OCI-M2 (cell line): ENCODE measurements at regions not wholly inside any gene's neighbourhood (a gene's known extent, or its start where the extent isn't known, plus 50 kb on each side); places are given as distances from the start of the nearest gene placed in this dataset.

ENCODE experiments used
- DNase-seq: peaks from one replicate; lab custom pipeline; 2025; ENCODE audit not compliant: unreplicated experiment; lab: John Stamatoyannopoulos, UW

GRCh38 chr9:74304598-74304997 is 192.5 kb upstream of the RORB start:
- no peak for DNase-seq

DNA sequence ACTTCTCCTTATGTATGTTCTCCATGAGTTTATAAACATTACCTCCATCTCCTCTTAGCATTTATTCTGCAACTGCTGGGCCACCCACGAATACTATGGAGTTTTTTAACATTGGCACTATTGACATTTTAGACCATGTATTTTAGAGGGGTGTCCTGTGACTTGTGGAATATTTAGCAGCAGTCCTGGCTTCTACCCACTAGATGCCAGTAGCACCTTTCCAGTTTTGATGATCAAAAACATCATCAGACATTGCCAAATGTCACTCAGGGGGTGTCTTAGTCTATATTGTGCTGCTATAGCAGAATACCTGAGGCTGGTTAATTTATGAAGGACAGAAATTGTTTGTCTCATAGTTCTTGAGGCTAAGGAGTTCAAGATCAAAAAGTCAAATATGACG is 187.5 kb upstream of the RORB start:
- no peak for DNase-seq

- no peak for DNase-seq
Observed at GRCh38 chr9:74317235-74317634, 179.9 kb upstream of the RORB start.

DNA sequence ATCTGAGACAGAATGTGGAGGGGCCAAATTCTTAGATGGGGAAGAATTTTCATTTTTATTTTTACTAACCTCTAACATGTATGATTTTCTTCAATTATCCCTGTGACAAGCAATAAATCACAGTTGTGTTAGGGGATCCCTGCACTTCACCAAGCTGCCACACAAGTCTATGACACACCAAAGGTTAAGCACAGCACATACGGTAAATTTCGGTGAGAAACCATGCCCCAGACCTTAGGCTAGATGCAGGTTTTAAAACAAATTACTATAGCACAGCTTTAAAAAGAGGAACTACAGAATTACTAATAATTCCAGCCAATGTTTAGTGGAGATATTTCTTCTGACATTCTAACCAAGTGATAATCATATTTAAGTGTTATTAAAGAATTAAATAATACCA is 175.7 kb upstream of the RORB start:
- DNase-seq = no peak

DNA sequence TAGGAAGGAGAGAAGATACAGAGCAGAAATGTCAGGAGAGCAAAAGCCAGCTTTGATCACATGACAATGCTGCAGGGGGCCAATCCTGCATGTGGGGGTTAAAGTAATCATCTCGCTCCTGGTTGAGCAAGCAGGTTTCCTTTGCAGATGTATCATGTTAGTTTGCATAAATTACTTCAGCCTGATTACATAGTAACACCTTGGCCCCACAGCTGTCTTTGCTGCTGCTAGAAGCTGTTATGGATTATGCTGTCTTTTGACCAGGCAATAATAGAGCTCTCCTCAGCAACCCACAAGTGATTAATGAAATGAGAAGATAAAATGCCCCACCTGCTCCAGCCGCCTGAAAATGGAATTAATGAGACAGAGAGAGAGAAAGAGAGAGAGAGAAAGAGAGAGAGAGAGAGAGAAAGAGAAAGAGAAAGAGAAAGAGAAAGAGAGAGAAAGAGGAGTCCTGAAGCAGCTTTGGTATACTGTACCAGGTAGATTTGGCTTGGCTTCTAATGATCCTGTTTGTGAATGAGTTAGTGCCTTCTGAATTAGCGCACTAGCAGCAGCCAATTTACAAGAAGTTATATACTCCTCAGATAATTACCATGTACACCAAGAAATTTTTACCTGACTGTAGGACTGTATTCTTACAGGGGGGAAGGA is 174.3 kb upstream of the RORB start:
- no peak for DNase-seq

DNA sequence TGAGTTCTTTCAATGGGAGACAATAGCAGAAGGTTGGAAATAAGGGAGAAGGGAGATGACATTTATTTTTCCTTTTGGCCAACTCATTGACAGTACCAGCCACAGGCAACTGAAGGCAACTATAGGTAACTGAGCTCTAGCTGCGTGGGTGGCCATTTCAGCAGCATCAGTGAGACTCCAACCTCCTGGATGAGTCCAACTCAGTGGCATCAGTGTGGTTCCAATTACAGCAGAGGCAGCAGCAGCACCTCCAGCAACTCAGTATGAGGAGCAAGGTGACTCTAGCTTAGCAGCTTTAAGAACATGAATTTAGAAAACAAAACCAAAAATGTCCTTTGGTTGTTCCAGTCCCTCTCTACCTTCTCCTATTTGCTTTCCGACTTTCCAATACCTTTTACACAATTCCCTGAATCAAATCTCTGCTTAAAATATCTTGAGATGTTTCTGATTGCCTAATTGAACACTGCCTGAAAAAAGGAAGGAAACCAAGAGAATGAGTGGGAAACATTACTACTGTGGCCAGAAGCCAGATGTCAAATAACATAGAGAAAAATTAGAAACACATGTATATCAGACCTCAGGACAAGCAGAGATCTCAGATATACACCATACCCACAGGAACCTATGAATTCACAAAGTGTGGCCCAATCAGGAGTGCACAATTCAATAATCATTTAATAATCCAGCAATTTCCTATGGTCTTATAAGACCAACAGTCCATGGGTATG is 166.5 kb upstream of the RORB start:
- DNase-seq = no peak

DNA sequence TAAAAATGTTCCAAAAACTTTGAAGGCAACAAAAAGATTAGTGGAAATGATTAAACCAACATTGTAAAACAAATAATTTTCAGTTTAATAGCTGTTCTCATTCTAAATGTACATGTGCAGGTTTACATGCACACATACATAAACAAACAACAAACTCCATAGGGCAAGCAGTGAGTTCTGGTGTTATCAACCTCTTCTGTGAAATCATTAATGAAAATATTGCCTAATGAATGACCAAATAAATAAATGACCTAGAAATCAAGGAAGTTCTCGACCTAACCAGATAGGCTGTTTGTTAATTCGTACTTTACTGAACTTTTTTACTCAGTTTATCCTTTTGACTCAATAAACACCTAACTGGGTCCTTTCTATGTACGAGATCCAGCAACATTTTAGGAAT is 165.5 kb upstream of the RORB start:
- DNase-seq = no peak

GRCh38 chr9:74333384-74334032 is 163.6 kb upstream of the RORB start:
- DNase-seq = no peak

DNA sequence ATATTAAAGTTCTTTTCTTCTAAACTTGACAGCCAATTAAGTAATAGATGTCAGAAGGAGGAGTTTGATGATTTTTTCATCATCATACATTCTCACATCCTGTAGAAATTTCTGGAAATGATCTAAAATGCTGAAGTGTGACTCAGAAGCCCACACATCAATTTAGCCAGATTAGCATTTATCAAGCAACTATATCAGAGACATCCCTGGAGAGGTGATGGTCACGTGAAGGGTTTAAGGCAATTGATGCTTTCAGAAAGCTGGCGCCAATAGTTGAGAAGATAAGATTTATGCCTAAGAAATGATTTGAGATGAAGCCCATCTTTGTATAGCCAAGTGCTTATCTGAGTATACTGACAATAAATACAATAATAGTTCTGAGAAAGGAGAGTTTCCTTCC is 162.9 kb upstream of the RORB start:
- DNase-seq = no peak

GRCh38 chr9:74336161-74336560 is 161.0 kb upstream of the RORB start:
- no peak for DNase-seq

DNA sequence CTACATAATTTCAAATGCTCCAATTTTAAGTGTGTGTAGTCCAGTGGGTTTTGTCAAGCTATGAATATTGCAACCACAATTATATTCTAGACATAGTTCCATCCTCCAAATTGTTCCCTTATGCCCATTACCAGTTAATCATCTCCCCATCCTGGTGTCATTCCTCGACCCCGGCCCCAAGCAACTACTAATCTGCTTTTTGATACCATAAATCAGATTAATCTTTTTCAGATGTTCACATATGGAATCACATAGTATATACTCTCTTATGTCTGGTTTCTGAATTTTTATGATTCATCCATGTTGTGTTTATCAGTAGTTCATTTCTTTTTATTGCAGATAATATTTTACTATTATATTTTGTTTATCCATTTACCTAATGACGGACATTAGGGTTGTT is 148.4 kb upstream of the RORB start:
- no peak for DNase-seq

GRCh38 chr9:74355107-74355506 is 142.0 kb upstream of the RORB start:
- DNase-seq = no peak

DNA sequence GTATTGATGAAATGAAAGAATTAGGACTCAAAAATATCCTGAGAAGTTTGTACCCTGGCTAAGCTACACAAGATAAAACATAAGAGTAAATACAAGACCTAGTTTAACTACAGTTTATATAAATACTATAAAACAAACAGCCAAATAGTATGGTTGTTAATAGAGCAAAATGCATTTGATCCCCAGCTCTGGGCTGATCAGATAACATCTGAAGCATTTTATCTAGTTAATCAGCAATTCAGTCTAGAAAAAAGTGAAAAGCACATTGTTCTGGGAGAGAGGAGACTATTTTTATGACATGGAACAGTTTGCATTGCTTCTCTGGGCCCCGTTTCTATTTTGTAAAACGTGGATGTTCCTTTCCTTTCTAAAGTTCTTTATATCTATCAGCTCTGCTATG is 139.6 kb upstream of the RORB start:
- DNase-seq = no peak

GRCh38 chr9:74358959-74359358 is 138.2 kb upstream of the RORB start:
- DNase-seq = no peak

- no peak for DNase-seq
Observed at GRCh38 chr9:74361508-74361907, 135.6 kb upstream of the RORB start.

- no peak for DNase-seq
Observed at GRCh38 chr9:74362423-74362822, 134.7 kb upstream of the RORB start.

DNA sequence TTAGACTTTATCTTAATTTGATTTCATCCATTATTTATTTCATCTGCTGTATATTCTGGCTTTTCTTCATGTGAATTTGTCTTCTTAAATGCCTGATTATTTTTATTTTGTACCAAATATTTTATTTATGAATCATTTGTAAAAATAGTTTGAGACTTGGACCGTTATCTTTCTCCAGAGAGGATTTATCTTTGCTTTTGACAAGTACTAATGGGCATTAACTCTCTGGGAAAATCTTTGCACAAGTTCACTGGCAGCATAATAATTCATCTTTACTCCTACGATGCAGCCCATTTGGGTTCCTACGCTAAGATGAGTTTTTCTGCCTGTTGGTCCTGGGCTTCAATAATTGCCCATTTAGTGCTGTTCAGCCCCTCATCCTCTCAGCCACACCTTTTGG is 131.0 kb upstream of the RORB start:
- no peak for DNase-seq

DNA sequence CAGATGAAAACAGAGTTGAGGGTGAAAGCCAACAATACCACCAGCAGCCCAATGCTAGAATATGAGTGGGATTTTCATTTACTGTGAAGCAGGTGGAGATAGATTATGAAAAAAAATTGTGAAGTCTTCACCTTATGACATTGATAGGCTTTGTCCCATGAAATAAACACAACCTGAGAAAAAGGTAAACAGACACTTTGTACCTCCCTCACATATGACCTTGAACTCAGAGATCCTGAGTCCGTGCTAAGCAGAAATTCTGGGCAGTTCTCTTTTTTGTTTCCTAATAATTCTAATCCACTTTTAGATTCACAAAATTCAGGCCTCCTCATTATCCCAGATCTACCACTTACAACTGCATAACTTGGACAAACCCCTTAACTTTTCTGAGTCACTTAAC is 127.3 kb upstream of the RORB start:
- no peak for DNase-seq

GRCh38 chr9:74373348-74373747 is 123.8 kb upstream of the RORB start:
- no peak for DNase-seq

DNA sequence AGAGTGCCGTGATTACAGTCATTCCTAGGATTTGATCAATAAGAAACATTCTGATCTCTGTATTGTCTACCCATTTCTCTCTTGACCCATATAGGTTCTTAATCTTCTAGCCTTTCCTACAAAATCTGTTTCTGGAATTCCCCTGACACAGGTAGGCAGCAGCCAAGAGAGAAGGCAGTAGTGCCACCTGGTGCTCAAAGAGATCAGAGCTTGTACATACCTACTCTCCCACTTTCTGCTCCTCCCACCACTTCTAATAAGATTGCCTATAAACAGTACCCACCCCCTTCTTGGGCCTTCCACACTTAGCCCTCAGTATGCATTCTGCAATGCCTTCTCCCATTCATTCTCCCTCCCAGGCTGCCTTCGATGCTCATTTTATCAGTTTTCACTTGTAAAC is 117.4 kb upstream of the RORB start:
- no peak for DNase-seq

DNA sequence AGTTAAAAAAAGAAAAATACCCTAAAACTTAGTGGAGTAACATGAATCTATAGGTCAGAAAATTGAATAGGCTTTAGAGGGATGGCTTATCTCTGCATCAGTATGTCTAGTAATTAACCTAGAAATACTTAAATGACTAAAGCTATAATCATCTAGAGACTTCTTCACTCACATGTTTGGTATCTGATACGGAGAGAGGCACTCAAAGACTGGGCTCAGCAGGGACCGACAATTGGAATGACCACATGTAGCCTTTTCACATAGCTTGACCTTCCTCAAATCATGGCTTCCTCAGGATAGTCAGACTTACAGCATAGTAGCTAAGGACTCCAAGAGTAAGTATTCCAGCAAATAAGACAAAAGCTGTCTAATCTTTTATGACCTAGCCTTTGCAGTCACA is 105.3 kb upstream of the RORB start:
- DNase-seq = no peak

GRCh38 chr9:74403581-74403980 is 93.6 kb upstream of the RORB start:
- no peak for DNase-seq

DNA sequence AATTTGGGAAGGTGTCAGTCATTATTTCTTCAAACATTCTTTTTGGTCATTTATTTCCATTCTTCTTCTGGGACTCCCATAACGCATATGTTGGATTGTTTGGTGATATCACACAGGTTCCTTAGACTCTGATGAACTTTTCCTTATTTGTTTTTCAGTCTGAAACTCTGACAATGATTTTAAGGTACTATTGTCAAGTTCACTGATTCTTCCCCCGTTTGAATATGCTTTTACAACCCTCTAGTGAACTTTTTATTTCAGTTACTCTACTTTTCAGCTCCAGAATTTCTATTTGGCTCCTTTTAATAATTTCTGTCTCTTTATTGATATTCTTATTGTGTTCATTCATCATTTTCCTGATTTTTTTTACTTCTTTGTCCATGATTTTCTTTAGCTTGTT is 92.5 kb upstream of the RORB start:
- DNase-seq = no peak
